NCI-H510A (cell line): ENCODE measurements at regions not wholly inside any gene's neighbourhood (a gene's known extent, or its start where the extent isn't known, plus 50 kb on each side); places are given as distances from the start of the nearest gene placed in this dataset.

Experiments used
- DNase-seq: peaks from one replicate; lab custom pipeline; 2025; lab: John Stamatoyannopoulos, UW

GRCh38 chr3:17798000-17798399 is 55.6 kb upstream of the TBC1D5 start:
- DNase-seq = no peak

DNA sequence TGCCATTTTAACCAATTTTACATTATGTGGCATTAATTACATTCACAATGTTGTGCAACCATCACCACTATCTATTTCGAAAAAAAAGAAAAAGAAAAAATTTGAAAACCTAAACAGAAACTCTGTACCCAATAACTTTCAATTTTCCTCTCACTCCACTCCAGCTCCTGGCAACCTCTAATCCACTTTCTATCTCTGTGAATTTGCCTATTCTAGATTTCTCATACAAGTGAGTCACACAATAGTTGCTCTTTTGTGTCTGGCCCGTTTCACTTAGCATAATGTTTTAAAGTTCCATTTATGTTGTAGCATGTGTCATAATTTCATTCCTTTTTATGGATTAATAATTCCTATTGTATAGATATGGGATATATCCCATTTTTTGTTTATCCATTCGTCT is 53.3 kb upstream of the TBC1D5 start:
- no peak for DNase-seq

GRCh38 chr3:17795280-17795679 is 52.8 kb upstream of the TBC1D5 start:
- no peak for DNase-seq

- DNase-seq = no peak
Measured at GRCh38 chr3:17793542-17794195, 51.2 kb upstream of the TBC1D5 start.
